Colonic mucosa (tissue), 4 donors: ENCODE measurements at regions not wholly inside any gene's neighbourhood (a gene's known extent, or its start where the extent isn't known, plus 50 kb on each side); places are given as distances from the start of the nearest gene placed in this dataset.

Experiments
- DNase-seq: peaks from one replicate; pipeline ENCODE4 v3.0.0-alpha.2; 2020
- H3K27ac ChIP-seq: fragments of 200-600 bp; one replicate; pipeline ENCODE4 v1.8.0; 2021
- H3K27me3 ChIP-seq: fragments of 200-600 bp; one replicate; pipeline ENCODE4 v1.8.0; 2021
- H3K36me3 ChIP-seq: fragments of 200-600 bp; one replicate; pipeline ENCODE4 v1.8.0; 2021
- H3K4me1 ChIP-seq: fragments of 200-600 bp; one replicate; pipeline ENCODE4 v1.8.0; 2021; ENCODE audit warnings: mild to moderate bottlenecking
- H3K4me3 ChIP-seq: fragments of 200-600 bp; one replicate; pipeline ENCODE4 v1.8.0; 2021
- H3K9ac ChIP-seq, 2 donors: one replicate each; pipeline ENCODE4 v1.7.0; 2013; ENCODE audit warnings: control low read depth in 2 of 2, low read depth in 2 of 2, low read length in 2 of 2
- H3K9me3 ChIP-seq: fragments of 200-600 bp; one replicate; pipeline ENCODE4 v1.8.0; 2021
- CTCF ChIP-seq: fragments of 200-600 bp; IDR thresholded peaks from one replicate; pipeline ENCODE4 v1.8.0; 2022; ENCODE audit warnings: antibody characterized with exemption, mild to moderate bottlenecking
- intact Hi-C: fragments of 100-400 bp; cut with DNase I; formaldehyde crosslinking; loops from one replicate; pipeline ENCODE4 v1.14.1; 2022
- donor health status: healthy.
- donor health status: DM: no; HTN: no; CAD: no.
- donor health status: DM: no; HTN: no; CAD: no.

GRCh38 chr20:39280875-39281274 lies 318.7 kb downstream of the DHX35 start:
- Histone ChIP-seq H3K9me3 (no peaks in the 10 kb centered on the region), H3K36me3 (no peaks in the 10 kb centered on the region), H3K27me3 (no peaks in the 10 kb centered on the region), H3K4me3 (no peak overlapping the region), H3K4me1 (no peaks in the 10 kb centered on the region), H3K9ac (no peak overlapping the region), H3K27ac (no peak overlapping the region)
- DNase-seq: no peak
- no peak for TF ChIP-seq CTCF
- intact Hi-C loops: no loop called here

GRCh38 chr20:39278230-39278788 lies 316.2 kb downstream of the DHX35 start:
- H3K27ac ChIP-seq: no peak overlapping the region
- no peak overlapping the region for H3K4me3 ChIP-seq
- no peak for TF ChIP-seq CTCF
- no peaks in the 10 kb centered on the region for H3K4me1 ChIP-seq
- H3K36me3 ChIP-seq: no peaks in the 10 kb centered on the region
- no peaks in the 10 kb centered on the region for H3K9me3 ChIP-seq
- no peak for DNase-seq
- H3K9ac ChIP-seq: no peak overlapping the region
- intact Hi-C loops: no loop called here
- H3K27me3 ChIP-seq: no peaks in the 10 kb centered on the region

- no peak for DNase-seq
- no peak for TF ChIP-seq CTCF
- Histone ChIP-seq H3K27me3 (no peaks in the 10 kb centered on the region), H3K4me1 (no peaks in the 10 kb centered on the region), H3K9ac (no peak overlapping the region), H3K9me3 (no peaks in the 10 kb centered on the region), H3K27ac (no peak overlapping the region), H3K36me3 (no peaks in the 10 kb centered on the region), H3K4me3 (no peak overlapping the region)
- intact Hi-C loops: no loop called here
Observed at GRCh38 chr20:39277185-39277584, 315.0 kb downstream of the DHX35 start.

- no peak for DNase-seq
- no peak for TF ChIP-seq CTCF
- H3K4me3 ChIP-seq: no peak overlapping the region
- H3K9me3 ChIP-seq: no peaks in the 10 kb centered on the region
- no peaks in the 10 kb centered on the region for H3K27me3 ChIP-seq
- H3K4me1 ChIP-seq: no peaks in the 10 kb centered on the region
- no peaks in the 10 kb centered on the region for H3K36me3 ChIP-seq
- no peak overlapping the region for H3K9ac ChIP-seq
- no peak overlapping the region for H3K27ac ChIP-seq
- intact Hi-C loops: no loop called here
Observed at GRCh38 chr20:39270837-39271604, 308.9 kb downstream of the DHX35 start.

- no peak for TF ChIP-seq CTCF
- Histone ChIP-seq H3K4me1 (no peaks in the 10 kb centered on the region), H3K36me3 (no peaks in the 10 kb centered on the region), H3K9me3 (no peaks in the 10 kb centered on the region), H3K4me3 (no peak overlapping the region), H3K9ac (no peak overlapping the region), H3K27me3 (no peaks in the 10 kb centered on the region), H3K27ac (no peak overlapping the region)
- no peak for DNase-seq
- intact Hi-C loops: loop anchor here (2.0 to 10.0 kb wide), 3 partner anchors 605 to 1695 kb away; no protein-coding TSS in a partner anchor
Observed at GRCh38 chr20:39269493-39270217, 307.5 kb downstream of the DHX35 start.
